ENCODE measurements at regions not wholly inside any gene's neighbourhood (a gene's known extent, or its start where the extent isn't known, plus 50 kb on each side); places are given as distances from the start of the nearest gene placed in this dataset.

- TF ChIP-seq HMGXB4 (CRISPR knock-in tag; IDR thresholded peaks at IDR 0.05) (no peak), GTF2I (CRISPR knock-in tag; conservative IDR thresholded peaks at IDR 0.05) (no peak), NFE2L1 (CRISPR knock-in tag; IDR thresholded peaks at IDR 0.05) (no peak)
These were observed 159.1 kb upstream of the NDN start (continued) for GRCh38 chr15:23846218-23846617.

GRCh38 chr15:23850666-23851065, 163.6 kb upstream of the NDN start:
- no peak for DNase-seq (ENCODE audit: low spot score)
- ATAC-seq: no peak
- Mint-ChIP-seq H3K9me3 (peaks cover 41% of the 10 kb centered on the region), H3K4me3 (no peak overlapping the region), H3K4me1 (peaks cover 12% of the 10 kb centered on the region), H3K36me3 (peaks cover 23% of the 10 kb centered on the region), H3K27ac (no peak overlapping the region), H3K27me3 (ENCODE audit: low read depth) (peaks cover 3% of the 10 kb centered on the region; the same call in 1 of the 2 replicates)
- CTCF ChIA-PET: no interaction called here
- no peak for TF ChIP-seq ZNF671 (CRISPR knock-in tag; IDR thresholded peaks at IDR 0.05)
- TF ChIP-seq ZBTB21 (CRISPR knock-in tag; IDR thresholded peaks at IDR 0.05; ENCODE audit: borderline replicate concordance): no peak
- TF ChIP-seq RORB (CRISPR knock-in tag; IDR thresholded peaks at IDR 0.05): no peak
- TF ChIP-seq CREB1 (CRISPR knock-in tag; IDR thresholded peaks at IDR 0.05): no peak
- TF ChIP-seq ZNF219 (CRISPR knock-in tag; IDR thresholded peaks at IDR 0.05; ENCODE audit: borderline replicate concordance): no peak
- no peak for TF ChIP-seq MLX (CRISPR knock-in tag; IDR thresholded peaks at IDR 0.05)
- TF ChIP-seq ZNF512 (CRISPR knock-in tag; IDR thresholded peaks at IDR 0.05; ENCODE audit: borderline replicate concordance): no peak
- TF ChIP-seq CBFB (CRISPR knock-in tag; IDR thresholded peaks at IDR 0.05; ENCODE audit: low read depth): no peak
- TF ChIP-seq FOXK1 (CRISPR knock-in tag; IDR thresholded peaks at IDR 0.05): no peak
- POLR2A ChIA-PET: no interaction called here

GRCh38 chr15:23851921-23852320, 164.8 kb upstream of the NDN start:
- H3K9me3 Mint-ChIP-seq: peaks cover 40% of the 10 kb centered on the region
- no peak overlapping the region for H3K4me3 Mint-ChIP-seq
- H3K27ac Mint-ChIP-seq: no peak overlapping the region
- ATAC-seq: no peak
- POLR2A ChIA-PET: no interaction called here
- no peak for DNase-seq (ENCODE audit: low spot score)
- H3K27me3 Mint-ChIP-seq (ENCODE audit: low read depth): peaks cover 3% of the 10 kb centered on the region; the same call in 1 of the 2 replicates
- CTCF ChIA-PET: interaction anchor here (1.1 kb wide), 1 partner anchor 26 kb away, joined by 5 read pairs; no protein-coding TSS in a partner anchor
- H3K36me3 Mint-ChIP-seq: peaks cover 23% of the 10 kb centered on the region
- H3K4me1 Mint-ChIP-seq: peaks cover 13% of the 10 kb centered on the region
- TF ChIP-seq RORB (CRISPR knock-in tag; IDR thresholded peaks at IDR 0.05) (no peak), ESRRA (CRISPR knock-in tag; IDR thresholded peaks at IDR 0.05; ENCODE audit: borderline replicate concordance) (no peak), ZNF512 (CRISPR knock-in tag; IDR thresholded peaks at IDR 0.05; ENCODE audit: borderline replicate concordance) (no peak), FOXJ3 (CRISPR knock-in tag; IDR thresholded peaks at IDR 0.05; ENCODE audit: borderline replicate concordance) (no peak), NR1H2 (CRISPR knock-in tag; IDR thresholded peaks at IDR 0.05) (no peak), PRDM15 (CRISPR knock-in tag; IDR thresholded peaks at IDR 0.05) (no peak), ELF4 (CRISPR knock-in tag; IDR thresholded peaks at IDR 0.05; ENCODE audit: low read depth) (no peak), KAT7 (CRISPR knock-in tag; IDR thresholded peaks at IDR 0.05; ENCODE audit: borderline replicate concordance) (no peak), ZNF138 (CRISPR knock-in tag; conservative IDR thresholded peaks at IDR 0.05) (no peak), OVOL2 (CRISPR knock-in tag; IDR thresholded peaks at IDR 0.05; ENCODE audit: borderline replicate concordance) (no peak), MYBL2 (CRISPR knock-in tag; IDR thresholded peaks at IDR 0.05) (no peak), GRHL2 (CRISPR knock-in tag; IDR thresholded peaks at IDR 0.05; ENCODE audit: insufficient replicate concordance, severe bottlenecking) (no peak), ZNF219 (CRISPR knock-in tag; IDR thresholded peaks at IDR 0.05; ENCODE audit: borderline replicate concordance) (no peak), HMGA2 (CRISPR knock-in tag; IDR thresholded peaks at IDR 0.05) (no peak), ZNF263 (CRISPR knock-in tag; IDR thresholded peaks at IDR 0.05; ENCODE audit: low read depth) (no peak)
